HG02759 (cell line): ENCODE measurements at regions not wholly inside any gene's neighbourhood (a gene's known extent, or its start where the extent isn't known, plus 50 kb on each side); places are given as distances from the start of the nearest gene placed in this dataset.

ENCODE experiments used
- ATAC-seq: cut with Tn5 transposase; IDR thresholded peaks from one replicate; pipeline ENCODE4 v1.9.1; 2021; ENCODE audit warnings: mild to moderate bottlenecking, moderate library complexity; ENCODE audit not compliant: unreplicated experiment

DNA sequence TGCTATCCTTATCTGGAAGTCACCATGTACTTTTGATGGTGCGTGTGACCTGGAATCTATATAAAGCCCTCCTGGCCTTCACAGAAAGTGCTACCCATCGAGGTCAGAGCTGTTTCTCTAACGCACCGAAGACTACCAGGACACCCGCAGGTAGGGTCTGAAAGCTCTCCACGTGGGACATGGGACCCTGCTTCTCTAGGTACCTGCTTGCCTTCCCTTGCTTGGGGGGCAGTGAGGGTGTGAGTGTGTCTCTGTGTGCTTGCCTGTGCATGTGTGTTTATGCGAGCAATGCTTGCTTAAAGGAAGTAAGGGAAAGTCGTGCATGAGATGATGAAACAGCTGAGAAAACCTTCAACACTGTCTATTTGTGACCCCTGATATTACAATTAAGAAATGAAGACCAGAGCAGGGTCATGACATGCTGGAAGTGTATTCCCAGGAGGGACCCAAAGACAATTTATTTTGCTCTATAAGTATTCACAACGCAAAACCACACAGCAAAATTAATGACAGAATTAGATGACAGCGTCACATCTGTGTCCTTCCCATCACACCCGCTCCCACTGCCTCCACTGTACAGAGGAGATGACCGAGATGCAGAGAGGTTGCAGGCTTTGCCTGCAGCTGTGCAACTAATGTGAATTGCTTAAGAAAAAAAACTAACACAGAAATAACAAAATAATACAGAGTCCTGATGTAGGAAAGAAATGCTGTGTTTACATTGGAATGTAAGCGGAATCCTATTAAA, 76.4 kb upstream of the HELT start:
- ATAC-seq = no peak

DNA sequence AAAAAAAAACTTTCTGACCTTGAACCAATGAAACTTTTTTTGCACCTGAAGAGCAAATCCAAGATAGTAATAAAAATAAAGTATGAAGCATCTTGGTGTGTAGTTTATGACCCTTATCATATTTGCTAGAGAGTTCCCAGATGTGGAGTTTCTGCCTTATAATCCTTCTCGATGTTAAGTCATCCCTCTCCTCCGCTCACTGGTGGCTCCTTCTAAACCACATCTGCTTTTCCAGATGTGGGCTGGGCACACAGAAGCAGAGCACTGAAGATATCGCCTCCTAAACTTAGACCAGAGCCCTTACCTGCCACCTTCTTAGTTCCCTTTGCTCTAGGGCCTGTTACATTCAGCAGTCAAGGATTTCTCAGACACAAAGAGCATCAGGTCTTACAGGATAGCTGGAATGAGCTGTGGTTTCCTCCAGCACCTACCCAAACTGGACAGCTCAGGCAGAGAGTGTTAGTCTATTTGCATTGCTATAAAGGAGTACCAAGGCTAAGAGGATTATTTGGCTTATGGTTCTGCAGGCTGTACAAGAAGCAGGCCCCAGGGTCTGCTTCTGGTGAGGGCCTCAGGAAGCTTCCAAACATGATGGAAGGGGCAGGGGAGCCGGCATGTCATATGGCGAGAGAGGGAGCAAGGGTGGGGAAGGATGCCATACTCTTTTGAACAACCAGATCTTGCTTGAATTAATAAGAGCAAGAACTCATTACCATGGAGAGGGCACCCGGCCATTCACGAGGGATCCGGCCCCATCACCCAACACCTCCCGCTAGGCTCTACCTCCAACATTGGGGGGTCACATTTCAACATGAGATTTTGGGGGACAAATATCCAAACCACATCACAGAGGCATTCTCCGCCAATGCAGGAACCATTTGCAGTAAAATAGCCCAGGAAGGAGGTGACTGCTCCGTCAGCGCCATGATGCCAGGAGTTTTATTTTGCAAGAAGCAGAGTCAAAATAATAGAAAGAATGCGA, 75.6 kb upstream of the HELT start:
- ATAC-seq = no peak

DNA sequence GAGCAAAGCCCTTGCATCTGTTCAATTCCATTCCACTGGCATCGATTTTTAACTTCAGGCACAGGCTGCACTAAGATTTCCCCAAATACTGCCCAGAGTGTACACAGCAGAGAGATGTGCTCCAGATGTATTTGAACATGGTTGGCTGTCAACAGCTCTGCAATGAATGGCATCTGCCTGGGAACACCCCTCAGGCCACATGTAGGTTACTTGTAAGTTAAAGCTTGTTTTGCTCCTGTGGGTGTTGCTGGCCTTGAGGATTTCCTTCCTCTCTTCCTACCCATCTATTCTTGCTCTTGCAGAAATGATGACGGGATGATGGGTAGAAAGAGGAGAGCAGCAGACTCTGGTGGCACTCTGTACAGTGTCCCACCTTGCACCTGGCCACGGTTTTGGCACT, 69.3 kb upstream of the HELT start:
- ATAC-seq = no peak

DNA sequence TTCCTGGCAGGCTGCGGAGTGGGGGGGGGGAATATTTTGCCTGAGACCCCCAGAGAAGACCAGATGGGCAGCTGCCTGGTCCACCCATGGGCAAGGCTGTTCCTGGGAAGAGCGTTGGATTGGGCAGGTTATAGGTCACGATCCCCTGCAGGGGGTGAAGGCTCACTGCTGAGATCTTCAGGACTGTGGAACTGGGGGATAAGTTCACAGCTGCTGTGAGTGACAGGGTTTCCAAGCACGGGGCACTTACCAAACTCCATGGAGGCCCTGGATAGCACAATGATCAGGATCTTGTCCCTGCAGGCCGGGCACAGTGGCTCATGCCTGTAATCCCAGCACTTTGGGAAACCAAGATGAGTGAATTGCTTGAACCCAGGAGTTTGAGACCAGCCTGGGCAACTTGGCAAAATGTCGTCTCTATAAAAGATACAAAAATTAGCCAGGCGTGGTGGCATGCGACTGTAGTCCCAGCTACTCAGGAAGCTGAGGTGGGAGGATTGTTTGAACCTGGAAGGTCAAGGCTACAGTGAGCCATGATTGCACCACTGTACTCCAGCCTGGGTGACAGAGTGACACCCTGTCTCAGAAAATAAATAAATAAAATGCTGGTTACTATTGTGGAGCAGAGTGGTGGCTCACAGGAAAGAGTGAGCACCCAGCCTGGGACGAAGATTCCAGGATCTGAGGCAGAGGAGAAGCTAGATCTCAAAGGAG, 68.0 kb upstream of the HELT start:
- no peak for ATAC-seq

DNA sequence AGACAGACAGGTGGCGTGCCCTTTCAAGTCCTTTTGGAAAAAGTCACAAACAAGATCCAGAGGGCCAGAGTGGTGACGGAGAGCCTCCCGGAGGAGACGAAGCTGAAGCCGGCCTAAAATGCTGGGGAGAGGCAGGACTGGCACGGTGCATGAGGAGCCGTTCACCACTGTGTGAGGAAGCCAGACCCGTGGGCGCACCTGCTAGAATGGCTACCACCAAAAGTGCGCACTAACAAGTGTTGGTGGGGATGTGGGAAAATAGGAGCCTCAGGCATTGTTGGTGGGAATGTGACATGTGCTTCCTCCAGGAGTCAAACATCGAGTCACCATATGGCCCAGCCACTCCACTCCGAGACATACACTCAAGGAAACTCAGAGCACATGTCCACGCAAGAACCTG, 67.4 kb upstream of the HELT start:
- no peak for ATAC-seq

DNA sequence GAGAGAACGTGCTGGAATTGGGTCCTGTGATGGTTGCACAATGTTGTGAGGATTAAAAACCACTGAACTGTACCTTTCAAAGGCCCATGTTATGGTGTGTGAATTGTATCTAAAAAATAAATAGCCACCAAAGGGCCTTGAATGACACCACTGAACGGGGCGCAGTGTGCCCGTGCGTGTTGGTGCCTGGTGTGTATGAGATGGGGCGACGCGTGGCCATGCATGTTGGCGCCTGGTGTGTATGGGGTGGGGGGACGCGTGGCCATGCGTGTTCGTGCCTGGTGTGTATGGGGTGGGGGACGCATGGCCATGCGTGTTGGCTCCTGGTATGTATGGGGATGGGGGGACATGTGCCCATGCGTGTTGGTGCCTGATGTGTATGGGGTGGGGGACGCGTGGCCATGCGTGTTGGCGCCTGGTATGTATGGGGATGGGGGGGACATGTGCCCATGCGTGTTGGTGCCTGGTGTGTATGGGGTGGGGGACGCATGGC, 66.6 kb upstream of the HELT start:
- no peak for ATAC-seq

DNA sequence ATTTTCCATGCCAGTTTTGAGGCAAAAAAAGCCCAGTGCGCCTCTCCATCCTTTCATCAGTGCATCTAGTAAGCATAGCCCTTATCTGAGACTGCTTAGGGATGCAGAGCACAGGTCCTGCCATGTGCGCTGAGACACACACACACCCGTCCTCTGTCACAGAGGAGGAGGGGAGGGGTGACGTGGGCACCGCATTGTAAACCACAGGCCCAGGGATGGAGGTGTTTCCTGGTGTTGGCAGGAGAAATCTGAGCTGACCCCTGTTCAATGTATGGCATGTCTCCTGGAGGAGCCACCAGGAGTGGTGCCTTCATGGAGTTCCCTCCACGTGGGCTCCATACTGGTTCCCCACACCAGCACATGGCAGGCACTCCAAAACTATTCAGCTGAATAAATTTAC, 65.8 kb upstream of the HELT start:
- no peak for ATAC-seq

DNA sequence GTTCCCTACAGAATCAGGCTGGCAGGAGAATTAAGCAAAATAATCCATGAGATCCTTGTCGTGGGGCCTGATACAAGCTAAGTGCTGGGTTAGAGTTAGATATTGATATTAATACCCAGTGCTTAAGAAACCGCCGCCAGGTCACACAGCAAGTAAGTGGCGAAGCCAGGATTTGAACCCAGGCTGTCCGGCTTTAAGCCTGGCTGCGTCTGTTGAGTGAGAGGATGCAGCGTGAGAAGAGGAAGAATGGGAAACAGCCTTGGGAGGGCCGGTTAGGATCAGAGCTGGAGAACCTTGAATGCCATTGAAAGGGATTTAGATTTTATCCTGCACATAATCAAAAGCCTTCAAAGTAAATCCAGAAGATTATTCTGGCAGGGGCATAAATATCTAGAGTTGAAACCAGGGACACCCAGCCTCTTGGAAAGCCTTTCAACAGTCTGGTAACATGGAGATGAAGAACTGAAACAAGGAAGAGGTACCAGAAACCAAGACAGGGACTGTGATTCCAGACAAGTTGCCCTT, 64.8 kb upstream of the HELT start:
- ATAC-seq = no peak

DNA sequence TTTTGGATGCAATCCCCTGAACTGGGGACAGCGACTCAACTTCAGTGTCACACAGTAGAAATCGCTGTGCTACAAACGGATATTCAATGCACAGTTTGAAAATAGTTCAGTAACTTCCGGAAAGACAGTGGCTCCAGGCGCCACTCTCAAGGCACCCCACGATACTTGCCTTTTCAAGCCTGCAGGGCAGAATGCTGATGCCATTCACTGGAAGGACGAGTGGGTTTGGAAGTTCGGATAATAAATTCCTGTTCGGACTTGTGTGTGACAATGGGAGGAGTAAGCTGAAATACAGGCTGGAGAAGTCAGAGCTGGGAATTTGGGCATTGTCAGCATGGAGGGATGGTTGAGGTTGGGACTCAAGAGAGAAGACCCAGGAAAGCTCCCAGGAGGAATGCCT, 64.3 kb upstream of the HELT start:
- no peak for ATAC-seq

DNA sequence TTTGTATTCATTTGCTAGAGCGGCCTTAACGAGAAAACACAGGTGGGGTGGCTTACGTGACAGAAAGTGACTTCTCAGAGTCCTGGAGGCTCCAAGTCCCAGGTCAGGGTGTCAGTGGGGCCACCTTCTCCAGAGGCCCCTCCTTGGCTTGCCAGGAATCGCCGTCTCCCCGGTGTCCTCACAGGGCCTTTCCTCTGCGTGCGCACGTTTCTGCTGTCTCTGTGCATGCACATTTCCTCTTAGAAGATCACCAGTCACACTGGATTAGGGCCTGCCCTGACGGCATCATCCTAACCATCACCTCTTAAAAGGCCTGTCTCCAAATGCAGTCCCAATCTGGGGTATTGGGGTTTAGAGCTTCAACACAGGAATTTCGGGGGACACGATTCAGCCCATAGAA, 63.8 kb upstream of the HELT start:
- ATAC-seq = no peak

DNA sequence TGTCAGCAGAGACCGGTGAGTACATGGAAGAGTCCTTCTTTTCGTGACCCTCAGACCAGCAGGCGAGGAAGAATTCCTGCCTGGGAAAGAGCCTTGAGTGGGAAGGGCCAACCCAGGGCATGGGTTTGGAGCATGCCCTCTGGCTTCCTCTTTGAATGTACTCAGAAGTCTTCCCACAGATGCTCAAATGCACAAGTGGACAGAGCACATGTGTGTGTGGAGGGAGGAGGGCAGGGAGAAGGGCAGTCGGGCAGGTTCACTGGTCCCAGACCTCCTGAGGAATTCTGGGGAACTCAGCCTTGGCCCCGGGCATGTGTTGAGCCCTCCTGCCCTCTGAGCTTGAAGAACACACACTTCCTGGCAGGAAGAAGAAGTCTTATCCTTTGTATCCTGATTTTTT, 63.2 kb upstream of the HELT start:
- no peak for ATAC-seq

DNA sequence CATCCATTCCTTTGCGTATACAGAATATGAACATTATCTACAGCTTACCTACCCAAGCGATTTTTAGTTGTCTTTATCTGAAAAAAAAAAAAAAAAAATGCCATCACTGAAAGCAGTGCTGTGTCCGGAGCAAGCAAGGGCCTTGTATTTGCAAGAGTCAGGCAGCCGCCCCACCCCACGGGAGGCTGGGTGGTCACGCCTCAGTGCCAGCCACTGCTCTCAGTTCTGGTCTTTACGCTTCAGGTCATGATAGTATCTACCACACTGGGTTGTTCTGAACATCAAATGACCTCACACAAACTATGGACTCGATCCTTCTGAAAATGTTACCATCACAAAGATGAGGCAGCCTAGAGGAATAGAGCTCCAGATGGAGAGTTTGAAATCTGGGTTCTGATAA, 62.7 kb upstream of the HELT start:
- ATAC-seq = peak; percentile 74

DNA sequence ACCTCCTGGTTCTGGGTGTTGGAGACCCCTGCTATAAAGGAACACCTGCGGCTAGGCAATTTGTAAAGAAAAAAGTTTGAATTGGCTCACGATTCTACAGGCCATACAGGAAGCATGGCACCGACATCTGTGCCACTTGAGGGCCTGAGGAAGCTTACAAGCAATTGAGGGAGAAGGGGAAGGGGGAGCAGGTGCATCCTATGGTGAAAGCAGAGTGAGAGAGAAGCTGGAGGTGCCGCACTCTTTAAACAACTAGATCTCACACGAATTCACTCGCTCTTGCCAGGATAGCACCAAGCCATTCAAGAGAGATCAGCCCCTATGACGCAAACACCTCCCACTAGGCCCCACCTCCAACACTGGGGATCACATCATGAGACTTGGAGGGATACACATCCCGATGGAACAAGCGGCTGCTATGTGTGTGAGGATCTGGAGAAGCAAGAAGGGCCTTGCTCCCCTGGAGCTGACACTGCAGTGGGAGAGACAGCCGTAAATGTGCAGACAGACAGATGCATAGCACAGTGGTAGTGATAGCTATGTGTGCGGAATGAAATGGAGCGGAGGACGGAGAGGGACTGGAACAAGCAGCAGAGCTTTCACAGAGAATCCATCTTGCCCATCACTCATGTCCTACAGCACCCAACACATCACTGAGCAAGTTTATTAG, 60.7 kb upstream of the HELT start:
- no peak for ATAC-seq

DNA sequence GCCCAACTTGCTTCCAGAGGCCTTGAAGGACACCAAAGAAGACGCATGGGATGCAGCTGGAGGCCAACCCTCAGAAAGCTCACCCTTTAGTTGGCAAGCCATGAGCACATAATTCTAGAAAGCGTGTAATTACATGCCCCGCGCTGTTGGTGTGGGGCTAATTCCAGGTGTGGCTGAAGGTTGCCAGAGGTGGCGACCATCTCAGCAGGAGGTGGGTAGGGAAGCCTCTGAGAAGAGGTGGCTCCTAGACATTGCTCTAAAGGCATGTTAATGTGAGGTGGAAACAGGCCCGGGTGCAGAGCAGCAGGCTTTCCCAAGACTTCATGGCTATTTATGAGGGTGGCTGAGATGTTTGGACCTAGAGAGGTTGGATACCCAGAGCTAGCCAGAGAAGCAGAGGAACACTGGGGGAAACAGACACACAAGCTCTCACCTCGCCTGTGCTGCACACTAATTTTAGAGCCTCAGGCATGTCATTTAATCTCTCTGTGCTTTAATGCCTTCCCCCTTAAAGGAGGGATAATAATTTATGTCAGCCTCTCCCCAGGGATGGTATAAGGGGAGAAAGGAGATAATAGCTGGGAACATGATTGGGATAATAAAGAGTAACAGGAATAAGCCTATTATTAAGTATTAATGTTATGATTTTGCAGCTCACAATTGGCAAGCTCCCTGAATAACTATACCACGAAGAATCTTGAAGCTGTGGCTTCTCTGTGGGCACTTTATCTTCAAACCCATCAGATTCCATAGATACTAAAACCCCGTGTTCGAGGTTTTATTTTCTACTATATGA, 60.0 kb upstream of the HELT start:
- no peak for ATAC-seq

DNA sequence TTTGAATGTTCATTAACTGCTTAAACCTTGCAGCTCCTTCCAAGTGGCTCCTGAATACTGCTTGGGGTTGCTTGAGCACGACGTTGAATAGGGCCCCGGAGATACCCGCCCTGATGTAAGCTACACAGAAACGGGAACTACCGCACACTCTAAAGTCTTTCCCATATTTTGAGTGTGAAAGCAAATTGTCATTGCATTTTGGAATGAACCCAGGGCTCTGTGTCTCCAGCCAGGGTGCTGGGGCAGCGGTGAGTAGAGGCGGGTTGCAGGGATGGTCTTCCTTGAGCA, 59.4 kb upstream of the HELT start:
- no peak for ATAC-seq

DNA sequence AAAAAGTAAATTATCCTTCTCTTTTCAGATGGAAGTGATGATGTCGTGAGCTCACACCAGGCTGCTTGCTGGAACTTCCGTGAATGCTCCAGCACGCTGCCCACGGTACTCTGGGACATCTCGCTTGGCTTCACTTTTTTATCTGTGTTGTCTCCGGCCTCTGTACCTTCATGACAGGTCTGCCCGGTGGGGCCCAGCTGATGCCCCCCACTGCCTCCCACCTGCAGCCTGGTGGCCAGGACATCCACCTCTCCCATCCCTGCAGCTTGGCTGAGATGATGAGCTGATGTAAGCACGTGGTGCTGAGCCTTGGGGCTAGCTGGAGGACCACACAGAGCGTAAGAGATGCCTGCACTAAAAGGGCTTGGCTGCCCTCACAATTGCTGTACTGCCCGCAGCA, 59.0 kb upstream of the HELT start:
- no peak for ATAC-seq

DNA sequence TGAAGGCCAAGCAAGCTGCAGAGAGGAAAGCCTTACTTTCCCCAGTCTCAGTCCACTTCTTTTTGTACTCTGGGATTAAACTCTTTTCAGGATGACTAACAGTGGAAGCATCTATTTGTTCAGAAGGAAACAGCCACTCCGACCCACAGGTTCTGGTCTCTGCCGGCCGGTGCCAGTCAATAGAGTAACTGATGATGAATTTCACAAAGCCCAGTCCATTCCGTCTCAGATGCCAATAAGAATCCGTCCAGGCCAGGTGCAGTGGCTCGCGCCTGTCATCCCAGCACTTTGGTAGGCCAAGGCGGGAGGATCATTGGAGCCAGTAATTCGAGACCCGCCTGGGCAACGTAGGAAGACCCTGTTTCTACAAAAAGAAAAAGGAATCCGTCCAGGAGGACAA, 58.5 kb upstream of the HELT start:
- no peak for ATAC-seq

DNA sequence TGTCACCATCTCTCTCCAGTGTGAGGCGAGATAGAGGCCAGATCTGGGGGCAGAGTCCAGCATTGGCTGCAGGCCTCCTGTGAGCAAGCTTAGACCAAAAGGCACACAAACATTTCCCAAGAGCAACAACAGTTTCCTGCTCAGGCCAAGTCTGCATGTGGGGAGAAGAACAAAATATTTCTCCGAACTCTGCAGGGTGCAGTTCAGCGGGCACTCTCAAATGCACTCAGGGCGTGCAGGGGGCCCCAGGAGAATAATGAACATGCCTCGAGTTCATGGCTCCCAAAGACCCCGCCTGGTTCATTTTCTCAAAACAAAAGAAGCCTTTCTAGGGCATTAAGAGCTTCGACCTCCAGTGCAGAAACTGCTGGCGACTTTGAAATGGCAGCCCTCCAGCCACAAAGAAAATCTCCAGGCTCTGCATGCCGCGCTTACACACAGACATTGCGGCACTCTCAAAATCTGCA, 57.8 kb upstream of the HELT start:
- no peak for ATAC-seq

DNA sequence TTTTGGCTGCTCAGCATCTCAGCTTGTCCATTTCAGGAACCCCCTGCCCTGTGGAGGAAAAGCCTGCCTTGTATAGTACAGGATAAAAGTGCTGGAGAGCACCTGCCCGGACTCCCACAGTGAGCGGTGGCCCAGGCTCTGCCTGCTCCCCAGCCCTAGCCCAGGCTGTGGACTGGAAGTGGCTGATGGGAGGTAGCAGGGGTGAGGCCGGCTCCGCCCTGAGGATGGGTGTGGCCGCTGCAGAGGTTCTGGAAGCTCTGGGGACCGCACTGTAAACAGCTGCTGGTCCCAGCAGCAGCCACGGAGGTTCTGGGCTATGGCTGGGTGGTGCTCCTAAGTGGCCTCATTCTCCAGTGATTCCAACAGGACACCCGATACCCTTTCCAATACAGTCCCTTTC, 56.6 kb upstream of the HELT start:
- ATAC-seq = no peak

DNA sequence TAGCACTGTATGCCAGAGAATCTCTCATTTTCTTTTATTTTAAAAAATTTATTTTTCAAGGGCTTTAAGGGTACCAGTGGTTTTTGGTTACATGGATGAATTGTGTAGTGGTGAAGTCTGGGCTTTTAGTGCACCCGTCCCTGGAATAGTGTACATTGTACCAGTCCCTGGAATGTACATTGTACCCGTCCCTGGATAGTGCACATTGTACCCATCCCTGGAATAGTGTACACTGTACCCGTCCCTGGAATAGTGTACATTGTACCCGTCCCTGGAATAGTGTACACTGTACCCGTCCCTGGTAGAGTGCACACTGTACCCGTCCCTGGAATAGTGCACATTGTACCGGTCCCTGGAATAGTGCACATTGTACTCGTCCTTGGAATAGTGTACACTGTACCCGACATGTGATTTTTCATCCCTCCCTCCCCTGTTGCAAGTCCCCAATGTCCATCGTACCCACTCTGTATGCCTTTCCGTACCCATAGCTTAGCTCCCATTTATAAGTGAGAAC, 56.1 kb upstream of the HELT start:
- no peak for ATAC-seq
